ENCODE measurements at regions not wholly inside any gene's neighbourhood (a gene's known extent, or its start where the extent isn't known, plus 50 kb on each side); places are given as distances from the start of the nearest gene placed in this dataset.

GRCh38 chrX:39309018-39309635 is 507.9 kb downstream of the MID1IP1 start:
- Mint-ChIP-seq H3K4me3 (no peak overlapping the region), H3K36me3 (ENCODE audit: low read depth) (no peaks in the 10 kb centered on the region), H3K27ac (peak overlapping the region; percentile 97 to 98 (median 97)), H3K27me3 (ENCODE audit: low read depth) (no peaks in the 10 kb centered on the region), H3K9me3 (peaks cover 8% of the 10 kb centered on the region), H3K4me1 (peaks cover 39% of the 10 kb centered on the region)
- TF ChIP-seq CTCF (IDR thresholded peaks at IDR 0.05; ENCODE audit: unreplicated experiment in 3 of 3) = no peak

- Mint-ChIP-seq H3K27me3 (ENCODE audit: low read depth) (no peaks in the 10 kb centered on the region), H3K27ac (peak overlapping the region; percentile 97 to 98 (median 97)), H3K36me3 (ENCODE audit: low read depth) (no peaks in the 10 kb centered on the region), H3K4me1 (peaks cover 39% of the 10 kb centered on the region), H3K9me3 (peaks cover 10% of the 10 kb centered on the region), H3K4me3 (peak overlapping the region; percentile 26 to 64 (median 59))
- TF ChIP-seq CTCF (IDR thresholded peaks at IDR 0.05; ENCODE audit: unreplicated experiment in 3 of 3) = no peak
Observed at GRCh38 chrX:39309721-39310152, 508.5 kb downstream of the MID1IP1 start.

- Mint-ChIP-seq H3K27ac (peak overlapping the region; percentile 97 to 98 (median 97)), H3K36me3 (ENCODE audit: low read depth) (no peaks in the 10 kb centered on the region), H3K9me3 (peaks cover 8% of the 10 kb centered on the region), H3K4me3 (no peak overlapping the region), H3K4me1 (peaks cover 41% of the 10 kb centered on the region), H3K27me3 (ENCODE audit: low read depth) (peaks cover under 1% of the 10 kb centered on the region)
- TF ChIP-seq CTCF (IDR thresholded peaks at IDR 0.05; ENCODE audit: unreplicated experiment in 3 of 3) = no peak
Observed at GRCh38 chrX:39310891-39311290, 509.6 kb downstream of the MID1IP1 start.

- Mint-ChIP-seq H3K4me1 (peaks cover 44% of the 10 kb centered on the region), H3K4me3 (no peak overlapping the region), H3K36me3 (ENCODE audit: low read depth) (no peaks in the 10 kb centered on the region), H3K9me3 (peaks cover 8% of the 10 kb centered on the region), H3K27me3 (ENCODE audit: low read depth) (peaks cover 3% of the 10 kb centered on the region), H3K27ac (peak overlapping the region; percentile 97 to 98 (median 97))
- TF ChIP-seq CTCF (IDR thresholded peaks at IDR 0.05; ENCODE audit: unreplicated experiment in 3 of 3) = no peak
Observed at GRCh38 chrX:39311646-39312045, 510.4 kb downstream of the MID1IP1 start.

- peaks cover 3% of the 10 kb centered on the region for H3K27me3 Mint-ChIP-seq (ENCODE audit: low read depth)
- no peak for TF ChIP-seq CTCF (IDR thresholded peaks at IDR 0.05; ENCODE audit: unreplicated experiment in 3 of 3)
- no peak overlapping the region for H3K27ac Mint-ChIP-seq
- H3K4me1 Mint-ChIP-seq = peaks cover 52% of the 10 kb centered on the region
- H3K36me3 Mint-ChIP-seq (ENCODE audit: low read depth) = no peaks in the 10 kb centered on the region
- no peak overlapping the region for H3K4me3 Mint-ChIP-seq
- H3K9me3 Mint-ChIP-seq = peaks cover 3% of the 10 kb centered on the region
Observed at GRCh38 chrX:39313146-39313545, 511.9 kb downstream of the MID1IP1 start.

Data from nephron (organoid).